LNCaP clone FGC (cell line): ENCODE measurements at regions not wholly inside any gene's neighbourhood (a gene's known extent, or its start where the extent isn't known, plus 50 kb on each side); places are given as distances from the start of the nearest gene placed in this dataset.

ENCODE experiments used
- DNase-seq: peaks from one replicate; pipeline ENCODE4 v3.0.0-alpha.2; 2011; ENCODE audit warnings: low read depth
- H3K4me3 ChIP-seq: 2 replicates; pipeline ENCODE4 v1.5.1; 2011; ENCODE audit warnings: mild to moderate bottlenecking, low read depth, low read length, control low read depth
- TF ChIP-seq, protein P1 (sequence below): IDR thresholded peaks from 2 replicates; pipeline ENCODE4 v1.5.1; 2012; ENCODE audit warnings: mild to moderate bottlenecking; ENCODE audit not compliant: control insufficient read depth, insufficient read depth; ENCODE audit errors: extremely low read depth

GRCh38 chr2:18180031-18180610 is 301.7 kb downstream of the KCNS3 start:
- no peak overlapping the region for H3K4me3 ChIP-seq
- no peak for DNase-seq
- TF ChIP-seq, protein P1, sequence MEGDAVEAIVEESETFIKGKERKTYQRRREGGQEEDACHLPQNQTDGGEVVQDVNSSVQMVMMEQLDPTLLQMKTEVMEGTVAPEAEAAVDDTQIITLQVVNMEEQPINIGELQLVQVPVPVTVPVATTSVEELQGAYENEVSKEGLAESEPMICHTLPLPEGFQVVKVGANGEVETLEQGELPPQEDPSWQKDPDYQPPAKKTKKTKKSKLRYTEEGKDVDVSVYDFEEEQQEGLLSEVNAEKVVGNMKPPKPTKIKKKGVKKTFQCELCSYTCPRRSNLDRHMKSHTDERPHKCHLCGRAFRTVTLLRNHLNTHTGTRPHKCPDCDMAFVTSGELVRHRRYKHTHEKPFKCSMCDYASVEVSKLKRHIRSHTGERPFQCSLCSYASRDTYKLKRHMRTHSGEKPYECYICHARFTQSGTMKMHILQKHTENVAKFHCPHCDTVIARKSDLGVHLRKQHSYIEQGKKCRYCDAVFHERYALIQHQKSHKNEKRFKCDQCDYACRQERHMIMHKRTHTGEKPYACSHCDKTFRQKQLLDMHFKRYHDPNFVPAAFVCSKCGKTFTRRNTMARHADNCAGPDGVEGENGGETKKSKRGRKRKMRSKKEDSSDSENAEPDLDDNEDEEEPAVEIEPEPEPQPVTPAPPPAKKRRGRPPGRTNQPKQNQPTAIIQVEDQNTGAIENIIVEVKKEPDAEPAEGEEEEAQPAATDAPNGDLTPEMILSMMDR, result no peak

GRCh38 chr2:18178736-18179349 is 300.4 kb downstream of the KCNS3 start:
- no peak for DNase-seq
- H3K4me3 ChIP-seq, result no peak overlapping the region
- TF ChIP-seq, protein P1, result peak; percentile 78

GRCh38 chr2:18176679-18177215 is 298.3 kb downstream of the KCNS3 start:
- H3K4me3 ChIP-seq, result no peak overlapping the region
- TF ChIP-seq, protein P1, result no peak
- DNase-seq, result no peak

DNA sequence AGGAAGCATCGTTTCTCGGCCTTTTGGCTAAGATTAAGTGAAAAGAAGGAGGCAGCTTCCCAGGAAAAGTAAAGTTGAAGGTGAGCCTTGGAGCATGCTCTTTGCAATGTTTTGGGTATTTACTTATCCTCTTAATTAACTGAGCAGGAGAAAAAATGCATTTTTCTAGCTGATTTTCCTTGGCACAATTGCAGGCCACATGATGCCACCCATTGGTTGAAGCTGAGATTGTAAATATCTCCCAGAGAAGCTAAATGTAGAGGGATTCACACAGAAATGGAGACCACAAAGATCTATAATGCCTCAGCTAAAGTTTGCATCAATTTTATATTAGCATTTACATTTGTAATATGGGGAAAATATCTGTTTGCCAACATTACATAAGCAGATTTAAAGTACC is 294.1 kb downstream of the KCNS3 start:
- no peak overlapping the region for H3K4me3 ChIP-seq
- DNase-seq, result no peak
- TF ChIP-seq, protein P1, result peak; percentile 36

GRCh38 chr2:18171191-18172139 is 293.0 kb downstream of the KCNS3 start:
- DNase-seq, result no peak
- TF ChIP-seq, protein P1, result no peak
- no peak overlapping the region for H3K4me3 ChIP-seq

GRCh38 chr2:18170642-18171041 is 292.2 kb downstream of the KCNS3 start:
- DNase-seq, result no peak
- no peak overlapping the region for H3K4me3 ChIP-seq
- TF ChIP-seq, protein P1, result no peak
